H1 (cell line): ENCODE measurements at regions not wholly inside any gene's neighbourhood (a gene's known extent, or its start where the extent isn't known, plus 50 kb on each side); places are given as distances from the start of the nearest gene placed in this dataset.

ENCODE experiments used
- CTCF ChIA-PET: fragments of 300-600 bp; sonication (Branson Sonifier 250); formaldehyde crosslinking; loops from one replicate; lab custom pipeline; 2021; ENCODE audit not compliant: partially characterized antibody; lab: Charles Lee
- POLR2A ChIA-PET: fragments of 300-600 bp; sonication (Branson Sonifier 250); formaldehyde crosslinking; loops from one replicate; lab custom pipeline; 2021; ENCODE audit warnings: inconsistent platforms; ENCODE audit not compliant: partially characterized antibody; lab: Charles Lee
- DNase-seq, 2 experiments: peaks; one replicate each; pipeline versions ENCODE4 v3.0.0 to v3.0.0-alpha.2; 2010 to 2022; ENCODE audit warnings: low spot score in 2 of 2, low read depth in 1 of 2, mixed read lengths in 1 of 2
- FAIRE-seq: peaks from 2 replicates; lab custom pipeline; 2011; peaks lifted over from hg19 to GRCh38; lab: Jason Lieb, UNC
- H2AFZ ChIP-seq: 2 replicates; pipeline ENCODE4 v1.8.1; 2012; ENCODE audit warnings: low read length, inconsistent platforms
- H2AK5ac ChIP-seq: 2 replicates; pipeline ENCODE4 v1.6.1; 2013; ENCODE audit warnings: low read depth, low read length
- H2BK120ac ChIP-seq: replicated peaks from 2 replicates; pipeline ENCODE3; 2013; ENCODE audit warnings: low read depth, low read length, inconsistent platforms
- H2BK12ac ChIP-seq: 2 replicates; pipeline ENCODE4 v1.6.1; 2013; ENCODE audit warnings: low read depth, low read length
- H2BK15ac ChIP-seq: 2 replicates; pipeline ENCODE4 v1.6.1; 2013; ENCODE audit warnings: low read length
- H2BK20ac ChIP-seq: 2 replicates; pipeline ENCODE4 v1.6.1; 2013; ENCODE audit warnings: low read length
- H2BK5ac ChIP-seq: 2 replicates; pipeline ENCODE4 v1.6.1; 2013; ENCODE audit warnings: low read depth, low read length
- H3K14ac ChIP-seq: 2 replicates; pipeline ENCODE4 v1.6.1; 2013; ENCODE audit warnings: inconsistent platforms; ENCODE audit not compliant: insufficient read length
- H3K18ac ChIP-seq: 2 replicates; pipeline ENCODE4 v1.6.1; 2013; ENCODE audit warnings: low read length; ENCODE audit errors: extremely low read depth
- H3K23ac ChIP-seq: 2 replicates; pipeline ENCODE4 v1.6.1; 2013; ENCODE audit warnings: inconsistent platforms; ENCODE audit not compliant: insufficient read length
- H3K23me2 ChIP-seq: 2 replicates; pipeline ENCODE4 v1.6.1; 2013; ENCODE audit warnings: low read depth, low read length
- H3K27ac ChIP-seq: 2 replicates; pipeline ENCODE4 v1.6.1; 2011; ENCODE audit warnings: low read depth, low read length, inconsistent platforms
- H3K27me3 ChIP-seq, 4 experiments: replicated peaks in 1 of 4; 1 replicate in 1 of 4; 2 replicates in 3 of 4; pipeline versions ENCODE4 v1.6.1 to v1.8.1; 2011 to 2013; ENCODE audit warnings: low read length in 3 of 4, mild to moderate bottlenecking in 3 of 4, inconsistent platforms in 2 of 4, mixed read lengths in 2 of 4, moderate library complexity in 1 of 4; ENCODE audit not compliant: control insufficient read depth in 3 of 4, insufficient read depth in 3 of 4; ENCODE audit errors: extremely low read depth in 1 of 4
- H3K36me3 ChIP-seq, 4 experiments: 2 replicates each; pipeline versions ENCODE4 v1.6.1 to v1.8.1; 2011 to 2013; ENCODE audit warnings: mild to moderate bottlenecking in 4 of 4, low read length in 3 of 4, moderate library complexity in 2 of 4, control low read depth in 1 of 4, inconsistent platforms in 1 of 4; ENCODE audit not compliant: insufficient read depth in 4 of 4, control insufficient read depth in 2 of 4
- H3K4ac ChIP-seq: replicated peaks from 2 replicates; pipeline ENCODE3; 2013; ENCODE audit warnings: low read length, low read depth, mixed read lengths, inconsistent platforms; ENCODE audit not compliant: insufficient read length
- H3K4me1 ChIP-seq, 4 experiments: replicated peaks in 1 of 4; 1 replicate in 1 of 4; 2 replicates in 3 of 4; pipeline versions ENCODE4 v1.6.1 to v1.8.1; 2011 to 2013; ENCODE audit warnings: low read length in 3 of 4, inconsistent platforms in 2 of 4, mixed read lengths in 1 of 4; ENCODE audit not compliant: insufficient read depth in 4 of 4, control insufficient read depth in 3 of 4
- H3K4me2 ChIP-seq, 2 experiments: 2 replicates each; pipeline versions ENCODE4 v1.6.1 to v1.8.1; 2011 to 2013; ENCODE audit warnings: low read depth in 2 of 2, low read length in 2 of 2, control low read depth in 1 of 2, inconsistent platforms in 1 of 2, mild to moderate bottlenecking in 1 of 2; ENCODE audit not compliant: insufficient read depth in 1 of 2
- H3K4me3 ChIP-seq, 4 experiments: fragments of 200-600, 300-600 bp in 1 of 4; sonication (generic), shearing (Covaris generic), sonication (Bioruptor Twin) in 1 of 4; 2 replicates each; pipeline versions ENCODE4 v1.5.1 to v1.8.1; 2011 to 2016; ENCODE audit warnings: low read length in 4 of 4, low read depth in 3 of 4, control low read depth in 2 of 4, inconsistent platforms in 2 of 4, mild to moderate bottlenecking in 2 of 4, mixed read lengths in 1 of 4, moderate library complexity in 1 of 4; ENCODE audit not compliant: insufficient read depth in 2 of 4; ENCODE audit errors: extremely low read depth in 1 of 4
- H3K56ac ChIP-seq: replicated peaks from 2 replicates; pipeline ENCODE3; 2013; ENCODE audit warnings: low read depth, mild to moderate bottlenecking, mixed read lengths, low read length, inconsistent platforms; ENCODE audit not compliant: insufficient read length
- H3K79me1 ChIP-seq: 2 replicates; pipeline ENCODE4 v1.6.1; 2013; ENCODE audit warnings: low read depth, low read length, control low read depth
- H3K79me2 ChIP-seq, 2 experiments: 2 replicates each; pipeline versions ENCODE4 v1.6.1 to v1.8.1; 2012 to 2013; ENCODE audit warnings: low read length in 2 of 2, mild to moderate bottlenecking in 2 of 2, inconsistent platforms in 1 of 2; ENCODE audit not compliant: insufficient read depth in 2 of 2, control insufficient read depth in 1 of 2
- H3K9ac ChIP-seq, 4 experiments: replicated peaks in 1 of 4; 1 replicate in 1 of 4; 2 replicates in 3 of 4; pipeline versions ENCODE4 v1.6.1 to v1.8.1; 2011 to 2013; ENCODE audit warnings: low read depth in 3 of 4, low read length in 3 of 4, control low read depth in 2 of 4, mild to moderate bottlenecking in 2 of 4, moderate library complexity in 2 of 4, inconsistent platforms in 1 of 4; ENCODE audit errors: extremely low read depth in 1 of 4
- H3K9me3 ChIP-seq, 2 experiments: 2 replicates each; pipeline versions ENCODE4 v1.6.1 to v1.8.1; 2012 to 2013; ENCODE audit warnings: mild to moderate bottlenecking in 2 of 2, moderate library complexity in 2 of 2, control low read depth in 1 of 2, inconsistent platforms in 1 of 2, low read depth in 1 of 2, low read length in 1 of 2, mixed read lengths in 1 of 2; ENCODE audit not compliant: insufficient read depth in 2 of 2
- H4K20me1 ChIP-seq, 2 experiments: replicated peaks in 1 of 2; 2 replicates each; pipeline versions ENCODE3 to v1.8.1; 2011 to 2013; ENCODE audit warnings: inconsistent platforms in 2 of 2, low read length in 2 of 2, mild to moderate bottlenecking in 1 of 2; ENCODE audit not compliant: insufficient read depth in 2 of 2, control insufficient read depth in 1 of 2
- H4K5ac ChIP-seq: 2 replicates; pipeline ENCODE4 v1.6.1; 2013; ENCODE audit warnings: low read length, low read depth, mixed read lengths, inconsistent platforms; ENCODE audit not compliant: insufficient read length
- H4K8ac ChIP-seq: 2 replicates; pipeline ENCODE4 v1.8.0; 2013; ENCODE audit warnings: mild to moderate bottlenecking, moderate library complexity, low read length, inconsistent platforms; ENCODE audit not compliant: insufficient read depth; ENCODE audit errors: extremely low read depth
- H4K91ac ChIP-seq: replicated peaks from 2 replicates; pipeline ENCODE3; 2013; ENCODE audit warnings: low read length, mixed read lengths, inconsistent platforms; ENCODE audit not compliant: insufficient read length
- CHD2 ChIP-seq: IDR thresholded peaks from 2 replicates; pipeline ENCODE4 v1.6.1; 2012; ENCODE audit warnings: low read length, improper control_type of control experiment
- EGR1 ChIP-seq: IDR thresholded peaks from 2 replicates; pipeline ENCODE4 v1.6.1; 2011; ENCODE audit warnings: low read depth, low read length, borderline replicate concordance
- EZH2 ChIP-seq: fragments of 200-600 bp; sonication (generic); IDR thresholded peaks from 2 replicates; pipeline ENCODE4 v1.7.1; 2012; ENCODE audit warnings: low read depth, mild to moderate bottlenecking, moderate library complexity, low read length, inconsistent platforms; ENCODE audit not compliant: severe bottlenecking
- FOSL1 ChIP-seq: IDR thresholded peaks from 2 replicates; pipeline ENCODE4 v1.6.1; 2011; ENCODE audit warnings: mild to moderate bottlenecking, low read depth, low read length, moderate library complexity; ENCODE audit not compliant: insufficient read depth
- HDAC2 ChIP-seq, 2 experiments: fragments of 300-600 bp in 1 of 2; sonication (generic) in 1 of 2; IDR thresholded peaks; 2 replicates each; pipeline ENCODE4 v1.6.1; 2011 to 2012; ENCODE audit warnings: low read depth in 2 of 2, low read length in 2 of 2, mild to moderate bottlenecking in 2 of 2, moderate library complexity in 2 of 2, borderline replicate concordance in 1 of 2, inconsistent platforms in 1 of 2
- JUN ChIP-seq: IDR thresholded peaks from 2 replicates; pipeline ENCODE4 v1.6.1; 2011; ENCODE audit warnings: low read depth, mild to moderate bottlenecking, improper control_type of control experiment, low read length
- KDM1A ChIP-seq: fragments of 200-600, 300-600 bp; sonication (generic); IDR thresholded peaks from 2 replicates; pipeline ENCODE4 v1.7.1; 2016; ENCODE audit warnings: mild to moderate bottlenecking, low read length, borderline replicate concordance
- KDM5A ChIP-seq: fragments of 200-600 bp; IDR thresholded peaks from 2 replicates; pipeline ENCODE4 v1.7.1; 2012; ENCODE audit warnings: mild to moderate bottlenecking, low read length, inconsistent platforms, mixed read lengths
- NRF1 ChIP-seq: IDR thresholded peaks from 2 replicates; pipeline ENCODE4 v1.6.1; 2011; ENCODE audit warnings: mild to moderate bottlenecking, low read depth, low read length, improper control_type of control experiment
- POU5F1 ChIP-seq: IDR thresholded peaks from 2 replicates; pipeline ENCODE4 v1.6.1; 2011; ENCODE audit warnings: low read depth, mild to moderate bottlenecking, low read length, moderate library complexity
- SIRT6 ChIP-seq: IDR thresholded peaks from one replicate; pipeline ENCODE4 v1.7.1; 2012; ENCODE audit warnings: low read length, inconsistent platforms
- SRF ChIP-seq: IDR thresholded peaks from 2 replicates; pipeline ENCODE4 v1.6.1; 2011; ENCODE audit warnings: mild to moderate bottlenecking, low read depth, low read length, moderate library complexity
- YY1 ChIP-seq: IDR thresholded peaks from 2 replicates; pipeline ENCODE4 v1.6.1; 2011; ENCODE audit warnings: low read depth, mild to moderate bottlenecking, low read length
- WGBS, 2 experiments: shearing (Covaris generic) in 1 of 2; methylation state at CpG; one replicate each; pipeline versions ENCODE4 v1.1.6 to v1.1.7; 2013 to 2015; ENCODE audit warnings: low lambda C conversion rate in 2 of 2, mixed read lengths in 2 of 2, inconsistent platforms in 1 of 2, low coverage in 1 of 2, missing lambda C conversion rate in 1 of 2; ENCODE audit not compliant: insufficient replicate concordance in 2 of 2, insufficient coverage in 1 of 2, insufficient read length in 1 of 2; ENCODE audit errors: extremely low coverage in 1 of 2, missing lambda C conversion rate in 1 of 2; 5-methylcytosine and 5-hydroxymethylcytosine counted together
- TF ChIP-seq, protein P1 (sequence below): IDR thresholded peaks from 2 replicates; pipeline ENCODE4 v1.6.1; 2012; ENCODE audit warnings: inconsistent platforms

GRCh38 chr6:15194453-15194852 is 51.4 kb upstream of the JARID2 start:
- H3K4me1 ChIP-seq: no peaks in the 10 kb centered on the region
- H2BK15ac ChIP-seq: 0 out of 2 replicates have a peak overlapping the region, but pooled peaks have one; percentile 46
- no peaks in the 10 kb centered on the region for H3K9me3 ChIP-seq
- H3K79me2 ChIP-seq: no peaks in the 10 kb centered on the region
- H4K20me1 ChIP-seq: no peaks in the 10 kb centered on the region
- H3K23ac ChIP-seq: no peak overlapping the region
- FAIRE-seq (no peak), DNase-seq (no peak)
- no peak overlapping the region for H4K5ac ChIP-seq
- H3K4me3 ChIP-seq: no peak overlapping the region
- H3K14ac ChIP-seq: no peak overlapping the region
- ChIA-PET POLR2A (interaction anchor here (0.6 kb wide), 1 partner anchor 29 kb away, joined by 3 read pairs; no protein-coding TSS in a partner anchor), CTCF (interaction anchor here (0.8 to 1.2 kb wide), 2 partner anchors 210 to 251 kb away, joined by 3 to 4 read pairs; no protein-coding TSS in a partner anchor)
- H3K23me2 ChIP-seq: no peaks in the 10 kb centered on the region
- peak overlapping the region; percentile 32; the same call in 1 of the 2 replicates for H3K18ac ChIP-seq
- no peak for TF ChIP-seq NRF1
- TF ChIP-seq EZH2: no peak
- TF ChIP-seq FOSL1: no peak
- TF ChIP-seq KDM5A: no peak
- TF ChIP-seq KDM1A: no peak
- TF ChIP-seq EGR1: no peak
- TF ChIP-seq, protein P1, sequence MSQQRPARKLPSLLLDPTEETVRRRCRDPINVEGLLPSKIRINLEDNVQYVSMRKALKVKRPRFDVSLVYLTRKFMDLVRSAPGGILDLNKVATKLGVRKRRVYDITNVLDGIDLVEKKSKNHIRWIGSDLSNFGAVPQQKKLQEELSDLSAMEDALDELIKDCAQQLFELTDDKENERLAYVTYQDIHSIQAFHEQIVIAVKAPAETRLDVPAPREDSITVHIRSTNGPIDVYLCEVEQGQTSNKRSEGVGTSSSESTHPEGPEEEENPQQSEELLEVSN: no peak
- TF ChIP-seq YY1: no peak
- no peak for TF ChIP-seq CHD2
- TF ChIP-seq POU5F1: no peak
- no peak for TF ChIP-seq SRF
- TF ChIP-seq JUN: no peak
- no peak for TF ChIP-seq HDAC2 (IDR thresholded peaks at IDR 0.05; ENCODE audit: borderline replicate concordance in 1 of 2, low read depth in 2 of 2, low read length in 2 of 2)
- TF ChIP-seq SIRT6: no peak
- H2BK5ac ChIP-seq: no peak overlapping the region
- H4K8ac ChIP-seq: no peak overlapping the region
- no peak overlapping the region for H3K9ac ChIP-seq
- no peak overlapping the region for H3K4me2 ChIP-seq
- peak overlapping the region; percentile 75; the same call in 1 of the 2 replicates for H2BK12ac ChIP-seq
- no peak overlapping the region for H3K27ac ChIP-seq
- no peaks in the 10 kb centered on the region for H3K27me3 ChIP-seq
- no peak overlapping the region for H4K91ac ChIP-seq
- H2BK120ac ChIP-seq: no peak overlapping the region
- no peaks in the 10 kb centered on the region for H3K79me1 ChIP-seq
- no peak overlapping the region for H2AK5ac ChIP-seq
- no peak overlapping the region for H3K56ac ChIP-seq
- no peaks in the 10 kb centered on the region for H3K36me3 ChIP-seq
- H3K4ac ChIP-seq: no peak overlapping the region
- no peak overlapping the region for H2AFZ ChIP-seq
- 89% methylated on average over 4 of the region's 4 CpGs; no CpG with 5 or more reads in 1 of the 2 experiments for WGBS, 2 experiments
- H2BK20ac ChIP-seq: no peak overlapping the region; the same call in 1 of the 2 replicates
